GM13977 (cell line): ENCODE measurements at regions not wholly inside any gene's neighbourhood (a gene's known extent, or its start where the extent isn't known, plus 50 kb on each side); places are given as distances from the start of the nearest gene placed in this dataset.

Source experiments
- DNase-seq: peaks from one replicate; pipeline ENCODE4 v3.0.0; 2012; ENCODE audit warnings: low spot score
- CTCF ChIP-seq: IDR thresholded peaks from 2 replicates; pipeline ENCODE4 v1.5.1; 2012; ENCODE audit warnings: mild to moderate bottlenecking, control low read depth; ENCODE audit not compliant: insufficient read depth; ENCODE audit errors: extremely low read depth, missing control alignments
- in situ Hi-C: fragments of 300-500 bp; cut with MboI; formaldehyde crosslinking; loops from one replicate; pipeline ENCODE4 v1.12.0; 2022; ENCODE audit warnings: low sequenced_read_pairs, low pct_unique_long_range_greater_than_20kb, mixed read lengths, inconsistent platforms; ENCODE audit not compliant: unreplicated experiment

GRCh38 chr4:15348236-15348635 lies 79.6 kb upstream of the C1QTNF7 start:
- DNase-seq, result no peak
- no peak for TF ChIP-seq CTCF
- in situ Hi-C loops, result no loop called here

GRCh38 chr4:15348695-15349094 lies 79.1 kb upstream of the C1QTNF7 start:
- no peak for DNase-seq
- in situ Hi-C loops, result no loop called here
- no peak for TF ChIP-seq CTCF

- DNase-seq, result no peak
- in situ Hi-C loops, result no loop called here
- TF ChIP-seq CTCF, result no peak
These were observed 78.3 kb upstream of the C1QTNF7 start for GRCh38 chr4:15349531-15349935.

- TF ChIP-seq CTCF, result no peak
- DNase-seq, result no peak
- in situ Hi-C loops, result no loop called here
These were observed 77.9 kb upstream of the C1QTNF7 start for GRCh38 chr4:15349965-15350364.

GRCh38 chr4:15352524-15352923 lies 75.3 kb upstream of the C1QTNF7 start:
- in situ Hi-C loops, result no loop called here
- no peak for TF ChIP-seq CTCF
- DNase-seq, result no peak

GRCh38 chr4:15353207-15353606 lies 74.6 kb upstream of the C1QTNF7 start:
- in situ Hi-C loops, result no loop called here
- TF ChIP-seq CTCF, result no peak
- DNase-seq, result no peak
